HCEC 1CT (cell line): ENCODE measurements at regions not wholly inside any gene's neighbourhood (a gene's known extent, or its start where the extent isn't known, plus 50 kb on each side); places are given as distances from the start of the nearest gene placed in this dataset.

Source experiments
- DNase-seq: peaks from one replicate; pipeline ENCODE4 v3.0.0-alpha.2; 2017

- DNase-seq = no peak
Measured at GRCh38 chr15:47998619-47999019, 122.2 kb upstream of the SLC24A5 start.

DNA sequence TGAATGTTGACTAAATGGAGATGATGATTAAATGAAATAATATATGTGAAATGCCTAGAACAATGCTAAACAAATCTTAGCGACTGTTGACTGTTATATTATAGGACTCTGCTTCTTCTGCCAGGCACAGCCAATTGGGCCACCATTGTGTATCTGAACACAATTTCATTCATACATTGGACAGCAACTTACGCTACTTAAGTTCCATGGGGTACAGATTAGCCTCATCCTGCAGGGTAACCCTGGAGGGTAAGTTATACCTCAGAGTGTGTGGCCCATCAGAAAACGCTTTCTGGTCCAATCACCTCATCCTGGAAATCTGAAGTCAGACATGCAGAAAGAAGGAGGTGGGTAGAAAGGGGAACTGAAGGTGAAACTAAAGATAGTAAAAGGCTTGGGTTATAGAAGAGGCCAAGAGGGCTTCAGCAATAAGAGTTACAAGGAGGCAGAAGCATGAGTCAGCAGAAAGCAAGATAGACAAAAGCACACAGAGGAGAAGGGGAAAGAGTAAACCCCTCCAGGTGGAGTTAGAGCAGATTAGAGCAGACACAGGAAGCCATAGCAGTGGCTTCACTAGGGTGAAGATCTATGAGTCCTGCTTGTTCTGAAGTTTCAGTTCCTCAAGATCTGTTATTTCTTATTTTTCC lies 119.3 kb upstream of the SLC24A5 start:
- DNase-seq = no peak

- DNase-seq = no peak
Measured at GRCh38 chr15:48002767-48003166, 118.0 kb upstream of the SLC24A5 start.

DNA sequence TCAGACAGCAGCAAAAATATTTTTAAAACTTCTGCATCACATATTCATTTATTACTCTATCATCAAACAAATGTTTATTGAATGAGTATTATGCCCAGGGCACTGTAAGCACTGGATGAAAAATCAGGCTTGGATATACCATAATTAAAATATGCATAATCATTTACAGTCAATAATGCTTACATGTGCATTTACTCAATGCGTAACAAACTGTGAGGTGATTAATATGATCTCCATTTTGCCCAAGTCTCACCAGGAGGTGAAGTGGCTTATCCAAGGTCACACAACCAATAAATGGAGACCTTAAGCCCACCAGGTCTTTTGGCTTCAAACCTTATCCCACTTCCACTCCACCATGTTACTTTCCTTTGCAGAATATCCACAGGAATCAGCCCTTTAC lies 117.3 kb upstream of the SLC24A5 start:
- no peak for DNase-seq

DNA sequence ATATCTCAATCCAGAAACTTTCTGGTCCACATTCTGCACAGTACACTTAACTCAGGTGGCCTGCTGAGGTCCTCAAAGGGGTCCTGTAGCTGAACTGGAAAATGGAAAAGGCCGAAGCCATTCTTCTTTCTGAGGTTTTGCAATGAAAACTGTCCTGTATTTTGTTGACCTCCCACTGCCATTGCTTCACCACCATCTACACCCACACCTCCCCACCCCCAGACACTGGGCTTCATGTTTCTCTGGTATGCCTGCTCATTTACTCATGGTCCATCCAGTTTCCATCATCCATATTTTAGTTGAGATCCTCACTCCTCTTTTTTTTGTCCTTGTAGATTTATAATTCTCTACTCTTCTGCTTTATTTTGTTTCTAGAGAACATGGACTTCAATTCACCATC lies 115.7 kb upstream of the SLC24A5 start:
- no peak for DNase-seq

DNA sequence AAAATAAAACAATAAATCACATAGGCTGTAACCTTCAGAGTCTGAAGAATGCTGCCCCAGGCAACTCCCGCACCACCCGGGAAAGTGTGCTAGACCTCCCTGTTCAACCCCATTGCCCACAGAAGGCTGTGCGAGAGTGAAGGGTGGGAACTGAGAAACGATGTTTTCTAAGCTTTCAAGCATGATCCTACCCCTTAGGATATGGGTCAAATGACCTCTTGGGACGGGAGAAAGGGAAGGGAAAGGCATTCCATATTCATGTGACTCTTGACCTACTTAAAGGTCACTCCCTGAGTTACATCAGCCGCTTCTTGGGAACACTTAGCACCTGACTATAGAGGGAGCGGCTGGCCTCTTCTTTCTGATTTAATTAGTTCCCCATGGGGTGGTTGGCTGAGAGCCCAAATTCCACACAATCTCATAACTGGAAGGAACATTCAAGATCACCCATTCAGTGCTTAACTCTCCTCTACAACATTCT lies 114.7 kb upstream of the SLC24A5 start:
- DNase-seq = no peak

- no peak for DNase-seq
Measured at GRCh38 chr15:48010316-48010715, 110.5 kb upstream of the SLC24A5 start.

GRCh38 chr15:48012191-48012590 lies 108.6 kb upstream of the SLC24A5 start:
- no peak for DNase-seq

DNA sequence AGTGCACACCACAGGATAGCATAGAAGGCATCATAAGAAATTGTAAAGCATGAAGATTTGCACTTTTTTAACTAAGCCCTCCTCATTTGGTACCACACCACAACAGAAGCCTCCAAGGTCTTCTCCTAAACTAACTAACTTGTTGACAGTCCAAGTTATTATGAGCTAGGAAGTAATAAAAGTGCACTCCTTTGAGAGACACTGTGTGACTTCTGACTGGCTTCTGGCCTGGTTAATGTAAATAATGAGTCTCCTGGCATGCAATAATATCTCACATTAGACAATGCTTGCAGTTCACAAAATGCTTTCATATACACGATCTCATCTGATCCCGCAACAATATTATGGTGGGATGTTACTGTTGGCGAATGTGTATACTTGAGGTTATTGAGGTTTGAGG lies 103.9 kb upstream of the SLC24A5 start:
- no peak for DNase-seq

DNA sequence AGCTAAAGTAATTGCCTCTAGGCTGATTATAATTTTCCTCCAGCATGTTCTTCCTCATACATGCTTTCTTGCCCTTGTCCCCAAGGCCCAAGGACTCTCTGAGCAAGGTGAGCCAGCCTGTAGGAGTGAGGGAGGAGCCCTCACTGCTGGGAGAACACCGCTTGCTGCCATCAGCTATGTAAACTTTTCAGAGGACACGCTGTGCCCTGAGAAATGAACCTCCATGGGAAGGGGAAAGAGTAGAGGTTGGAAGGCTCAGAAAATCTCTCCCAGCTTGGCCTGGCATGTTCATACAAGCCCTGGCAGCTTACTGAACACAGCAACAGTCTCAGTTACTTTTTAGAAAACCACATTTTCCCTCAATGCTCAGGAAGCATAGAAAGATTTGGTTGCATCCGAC lies 103.0 kb upstream of the SLC24A5 start:
- DNase-seq = no peak

DNA sequence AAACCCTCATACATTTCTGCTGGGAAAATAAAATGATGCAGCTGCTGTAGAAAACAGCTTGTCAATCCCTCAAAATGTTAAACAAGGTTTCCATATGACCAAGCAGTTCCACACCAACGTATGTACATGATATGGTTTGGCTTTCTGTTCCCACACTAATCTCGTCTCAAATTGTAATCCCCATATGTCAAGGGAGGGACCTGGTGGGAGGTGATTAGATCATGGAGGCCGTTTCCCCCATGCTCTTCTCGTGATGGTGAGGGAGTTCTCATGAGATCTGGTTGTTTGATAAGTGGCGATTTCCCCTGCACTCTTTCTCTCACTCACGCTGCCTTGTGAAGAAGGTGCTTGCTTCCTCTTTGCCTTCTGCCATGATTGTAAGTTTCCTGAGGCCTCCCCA lies 100.6 kb upstream of the SLC24A5 start:
- DNase-seq = no peak

GRCh38 chr15:48021336-48022086 lies 99.3 kb upstream of the SLC24A5 start:
- DNase-seq = peak; percentile 23

DNA sequence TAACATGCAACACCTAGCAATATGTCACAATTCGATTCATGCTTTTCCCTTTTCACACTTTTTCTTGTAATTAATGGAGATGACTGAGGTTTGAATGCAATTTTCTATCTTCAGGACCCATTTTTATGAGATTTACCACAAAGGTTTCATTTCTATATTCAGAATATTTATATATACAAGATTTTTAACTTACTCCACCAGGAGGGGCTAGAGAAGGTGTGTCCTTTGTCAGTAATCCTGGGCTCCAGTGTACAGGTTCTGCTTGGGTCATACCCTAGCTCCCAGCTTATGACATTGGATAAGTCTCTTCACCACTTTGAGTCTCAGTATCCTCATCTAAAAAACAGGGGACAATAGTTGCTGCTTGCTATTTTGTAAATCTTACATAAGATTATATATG lies 95.7 kb upstream of the SLC24A5 start:
- no peak for DNase-seq

DNA sequence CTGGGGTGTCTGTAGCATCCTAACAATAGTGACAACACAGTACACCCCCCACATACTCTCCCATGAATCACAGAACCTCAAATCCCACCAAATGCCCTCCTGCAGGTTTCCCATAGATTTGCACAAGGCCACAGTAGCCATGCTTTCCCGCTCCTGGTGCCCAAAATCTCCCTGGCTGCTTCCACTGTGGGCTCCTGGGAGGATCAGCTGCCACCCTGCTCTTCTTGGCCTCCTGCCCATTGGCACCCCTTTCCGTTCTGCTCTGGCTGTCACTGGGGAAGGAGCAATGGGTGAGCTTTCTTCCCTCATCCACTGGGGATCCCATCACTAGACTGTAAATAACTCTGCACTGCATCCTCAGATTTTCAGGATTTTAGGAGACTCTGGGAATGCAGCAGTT lies 92.1 kb upstream of the SLC24A5 start:
- DNase-seq = no peak

DNA sequence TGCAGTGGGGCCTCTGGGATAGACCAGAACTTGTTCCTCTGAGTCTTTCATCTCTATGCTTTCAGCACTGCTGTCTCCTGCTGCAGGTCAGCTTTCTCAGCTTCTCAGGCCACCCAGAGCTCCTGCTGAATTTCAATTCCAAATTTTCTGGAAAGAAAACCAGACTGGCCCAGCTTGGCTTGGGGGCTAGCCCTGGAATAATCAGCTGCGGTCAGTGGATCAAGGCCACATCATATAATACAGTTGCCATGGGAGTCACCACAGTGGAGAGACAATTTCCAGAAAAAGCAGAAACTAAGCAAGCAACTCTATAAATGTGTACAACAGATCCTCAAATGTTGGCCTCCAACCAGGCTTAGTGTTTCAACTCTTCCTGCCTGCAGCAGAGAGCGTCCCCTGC lies 91.1 kb upstream of the SLC24A5 start:
- no peak for DNase-seq

- DNase-seq = no peak
Measured at GRCh38 chr15:48031466-48031865, 89.3 kb upstream of the SLC24A5 start.

DNA sequence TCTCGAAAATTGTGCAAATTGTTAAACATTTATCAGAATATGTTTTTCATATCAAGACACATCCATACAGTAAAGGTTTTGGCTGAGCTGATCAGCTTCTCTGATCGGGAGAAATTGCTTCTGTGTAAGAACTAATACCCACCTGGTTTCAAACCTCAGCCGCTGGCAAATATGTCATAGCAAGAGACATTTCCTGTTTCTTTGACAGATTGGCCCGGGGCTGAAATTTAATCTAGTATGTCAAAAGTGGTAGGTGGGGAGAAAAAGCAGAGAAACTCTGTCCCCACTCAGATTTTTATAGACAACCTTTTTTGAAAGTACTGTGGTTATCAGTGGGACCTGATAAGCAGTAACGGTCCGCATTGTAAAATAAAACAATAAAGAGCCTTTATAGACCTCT lies 88.8 kb upstream of the SLC24A5 start:
- no peak for DNase-seq

- DNase-seq = no peak
Measured at GRCh38 chr15:48032911-48033310, 87.9 kb upstream of the SLC24A5 start.

DNA sequence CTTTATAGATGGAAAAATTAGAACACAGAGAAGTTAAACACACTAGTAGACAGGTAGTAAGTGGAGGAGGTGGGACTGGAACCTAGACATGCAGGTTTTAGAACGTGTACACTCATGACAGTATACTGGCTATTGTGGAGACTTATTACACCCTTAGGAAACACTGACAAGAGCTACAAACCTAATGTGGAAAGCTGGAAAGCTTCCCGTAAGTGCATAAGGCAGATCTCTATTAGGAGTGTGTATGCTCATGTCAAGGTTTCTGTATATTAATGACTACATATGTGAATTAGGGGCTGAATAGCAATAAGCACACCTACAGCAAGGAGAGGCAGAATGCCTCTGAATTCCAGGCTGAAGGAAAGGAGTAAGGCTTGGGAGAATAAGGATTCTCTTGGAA lies 82.6 kb upstream of the SLC24A5 start:
- DNase-seq = no peak

GRCh38 chr15:48040166-48040817 lies 80.5 kb upstream of the SLC24A5 start:
- peak; percentile 73 for DNase-seq

- DNase-seq = no peak
Measured at GRCh38 chr15:48041454-48041853, 79.3 kb upstream of the SLC24A5 start.

DNA sequence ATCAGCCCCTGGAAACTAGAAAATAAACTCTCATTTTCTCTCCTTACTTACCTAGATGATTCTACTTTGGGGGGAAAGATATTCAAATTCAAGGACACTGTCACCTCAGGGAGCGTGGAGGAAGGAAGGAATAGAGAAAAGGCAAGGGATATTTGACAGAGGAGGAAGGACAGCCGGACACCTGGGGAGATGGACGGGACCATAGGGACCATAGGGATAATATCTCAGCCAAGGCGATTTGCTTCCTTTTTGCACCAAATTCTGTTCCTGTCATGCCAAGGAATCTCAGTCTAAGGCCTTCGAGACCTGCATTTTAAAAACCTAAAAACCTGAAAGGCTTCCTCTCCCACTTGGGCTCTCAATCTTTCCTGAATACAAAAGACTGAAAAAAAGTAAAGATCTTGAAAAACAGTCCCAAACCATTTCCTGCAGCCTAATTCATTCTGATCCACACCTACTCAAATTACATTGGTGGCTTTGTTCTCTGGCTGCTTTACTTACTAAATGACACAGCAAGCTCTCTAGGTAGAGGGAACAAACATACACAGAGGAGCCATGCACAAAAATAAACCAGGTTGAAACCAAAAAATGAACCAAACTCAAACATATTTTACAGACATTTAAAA lies 73.9 kb upstream of the SLC24A5 start:
- no peak for DNase-seq

DNA sequence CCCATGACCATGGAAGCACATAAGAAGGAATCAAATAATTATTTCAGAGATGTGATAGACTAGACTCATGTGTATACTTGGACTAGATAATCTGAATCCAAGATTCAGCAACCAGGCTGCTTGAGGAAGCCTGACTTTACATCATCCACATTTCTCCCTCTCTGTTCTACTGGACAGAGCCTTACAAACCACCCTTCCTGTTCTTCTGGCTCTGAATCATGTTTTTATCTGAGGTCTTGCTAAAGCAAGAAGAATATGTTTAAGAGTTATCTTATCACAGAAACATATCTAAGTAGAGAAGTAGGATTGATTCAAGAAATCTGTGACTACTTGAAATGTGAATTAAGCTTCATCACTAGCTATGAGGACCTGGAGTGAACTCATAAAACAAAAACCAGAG lies 71.1 kb upstream of the SLC24A5 start:
- DNase-seq = no peak

DNA sequence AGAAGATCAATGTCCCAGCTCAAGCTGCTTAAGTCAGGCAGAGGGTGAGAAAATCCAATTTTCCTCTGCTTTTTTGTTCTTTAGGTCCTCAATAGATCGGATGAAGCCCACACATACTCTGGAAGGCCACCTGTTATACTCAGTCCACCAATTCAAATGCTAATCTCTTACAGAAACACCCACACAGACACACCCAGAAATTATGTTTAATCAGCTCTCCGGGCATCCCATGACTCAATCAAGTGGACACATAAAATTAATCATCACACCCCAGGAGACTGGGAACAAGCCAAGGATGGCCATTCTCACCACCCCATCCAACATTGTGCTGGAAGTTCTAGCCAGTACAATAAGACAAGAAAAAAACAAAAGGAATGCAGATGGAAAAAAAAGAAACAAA lies 67.8 kb upstream of the SLC24A5 start:
- DNase-seq = peak; percentile 42
